Body of pancreas (tissue), 4 donors: ENCODE measurements at regions not wholly inside any gene's neighbourhood (a gene's known extent, or its start where the extent isn't known, plus 50 kb on each side); places are given as distances from the start of the nearest gene placed in this dataset.

Experiments
- POLR2A ChIP-seq, 3 donors: fragments of 450-650 bp; IDR thresholded peaks; one replicate each; pipeline ENCODE4 v1.6.1; 2016; ENCODE audit warnings: antibody characterized with exemption in 3 of 3, mild to moderate bottlenecking in 2 of 3
- TF ChIP-seq, protein P1 (sequence below), 7 experiments: fragments of 450-650 bp in 4 of 7; fragments of 200-600 bp in 3 of 7; sonication (generic) in 3 of 7; IDR thresholded peaks; one replicate each; pipeline ENCODE4 v1.5.1; 2016 to 2019; ENCODE audit warnings: antibody characterized with exemption in 7 of 7

DNA sequence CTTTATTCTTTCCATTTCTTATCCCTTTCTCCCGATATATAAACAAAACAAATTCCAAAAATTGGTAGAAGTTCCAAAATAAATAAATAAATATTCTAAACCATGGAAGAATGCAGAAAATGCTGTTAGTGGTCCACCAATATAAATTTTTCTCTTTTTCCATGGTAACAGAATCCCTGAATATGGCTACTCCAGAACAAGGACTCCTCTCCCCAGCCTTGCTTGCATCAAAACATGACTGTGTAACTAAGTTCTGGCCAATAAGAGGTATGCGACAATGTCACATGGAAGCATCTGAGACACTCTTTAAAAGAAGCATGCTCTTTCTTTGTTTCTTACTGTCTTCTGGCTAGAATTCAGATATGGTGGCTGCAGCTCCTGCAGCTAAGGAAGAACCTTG lies 325.1 kb upstream of the TANK start:
- TF ChIP-seq, protein P1, sequence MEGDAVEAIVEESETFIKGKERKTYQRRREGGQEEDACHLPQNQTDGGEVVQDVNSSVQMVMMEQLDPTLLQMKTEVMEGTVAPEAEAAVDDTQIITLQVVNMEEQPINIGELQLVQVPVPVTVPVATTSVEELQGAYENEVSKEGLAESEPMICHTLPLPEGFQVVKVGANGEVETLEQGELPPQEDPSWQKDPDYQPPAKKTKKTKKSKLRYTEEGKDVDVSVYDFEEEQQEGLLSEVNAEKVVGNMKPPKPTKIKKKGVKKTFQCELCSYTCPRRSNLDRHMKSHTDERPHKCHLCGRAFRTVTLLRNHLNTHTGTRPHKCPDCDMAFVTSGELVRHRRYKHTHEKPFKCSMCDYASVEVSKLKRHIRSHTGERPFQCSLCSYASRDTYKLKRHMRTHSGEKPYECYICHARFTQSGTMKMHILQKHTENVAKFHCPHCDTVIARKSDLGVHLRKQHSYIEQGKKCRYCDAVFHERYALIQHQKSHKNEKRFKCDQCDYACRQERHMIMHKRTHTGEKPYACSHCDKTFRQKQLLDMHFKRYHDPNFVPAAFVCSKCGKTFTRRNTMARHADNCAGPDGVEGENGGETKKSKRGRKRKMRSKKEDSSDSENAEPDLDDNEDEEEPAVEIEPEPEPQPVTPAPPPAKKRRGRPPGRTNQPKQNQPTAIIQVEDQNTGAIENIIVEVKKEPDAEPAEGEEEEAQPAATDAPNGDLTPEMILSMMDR (IDR thresholded peaks at IDR 0.05) = no peak
- TF ChIP-seq POLR2A (IDR thresholded peaks at IDR 0.05) = no peak
